CD8-positive, alpha-beta memory T cell (primary cell): ENCODE measurements at regions not wholly inside any gene's neighbourhood (a gene's known extent, or its start where the extent isn't known, plus 50 kb on each side); places are given as distances from the start of the nearest gene placed in this dataset.

ENCODE experiments used
- CTCF ChIA-PET: fragments of 350-600 bp; sonication (Branson Sonifier 250); formaldehyde crosslinking; loops from one replicate; lab custom pipeline; 2021; ENCODE audit warnings: antibody characterized with exemption; lab: Charles Lee
- POLR2A ChIA-PET: fragments of 350-600 bp; sonication (Branson Sonifier 250); formaldehyde crosslinking; loops from one replicate; lab custom pipeline; 2021; ENCODE audit warnings: antibody characterized with exemption; lab: Charles Lee
- DNase-seq, 5 donors: peaks; one replicate each; pipeline versions ENCODE4 v3.0.0 to v3.0.0-alpha.2; 2020 to 2022; ENCODE audit warnings: mixed read lengths in 1 of 5
- H3K27ac ChIP-seq: one replicate; pipeline ENCODE4 v1.7.0; 2013; ENCODE audit warnings: low read depth, mild to moderate bottlenecking, low read length, moderate library complexity
- H3K27me3 ChIP-seq: 2 replicates; pipeline ENCODE4 v1.7.0; 2013; ENCODE audit warnings: low read length, mild to moderate bottlenecking; ENCODE audit not compliant: insufficient read depth, poor library complexity, severe bottlenecking
- H3K36me3 ChIP-seq: 2 replicates; pipeline ENCODE4 v1.7.0; 2013; ENCODE audit warnings: mild to moderate bottlenecking, low read length, moderate library complexity; ENCODE audit not compliant: insufficient read depth
- H3K4me1 ChIP-seq: 2 replicates; pipeline ENCODE4 v1.7.0; 2013; ENCODE audit warnings: mild to moderate bottlenecking, low read length, moderate library complexity; ENCODE audit not compliant: insufficient read depth
- H3K4me3 ChIP-seq: 2 replicates; pipeline ENCODE4 v1.7.0; 2013; ENCODE audit warnings: mild to moderate bottlenecking, low read length
- H3K9me3 ChIP-seq: 2 replicates; pipeline ENCODE4 v1.7.0; 2013; ENCODE audit warnings: mild to moderate bottlenecking, low read length
- H3K27ac Mint-ChIP-seq, 8 donors: one replicate each; pipeline ENCODE4 v1.8.0; 2020 to 2021; ENCODE audit warnings: mixed read lengths in 8 of 8, mild to moderate bottlenecking in 6 of 8, inconsistent platforms in 3 of 8, moderate library complexity in 3 of 8
- H3K27me3 Mint-ChIP-seq, 2 donors: one replicate each; pipeline ENCODE4 v1.8.0; 2020 to 2021; ENCODE audit warnings: mixed read lengths in 2 of 2, mild to moderate bottlenecking in 1 of 2, moderate library complexity in 1 of 2
- H3K36me3 Mint-ChIP-seq, 3 donors: one replicate each; pipeline ENCODE4 v1.8.0; 2020 to 2021; ENCODE audit warnings: mixed read lengths in 3 of 3, inconsistent platforms in 1 of 3, mild to moderate bottlenecking in 1 of 3
- H3K4me1 Mint-ChIP-seq, 3 donors: one replicate each; pipeline ENCODE4 v1.8.0; 2020 to 2021; ENCODE audit warnings: mixed read lengths in 3 of 3, inconsistent platforms in 1 of 3, mild to moderate bottlenecking in 1 of 3
- H3K4me3 Mint-ChIP-seq, 7 donors: one replicate each; pipeline ENCODE4 v1.8.0; 2020 to 2021; ENCODE audit warnings: mixed read lengths in 7 of 7, mild to moderate bottlenecking in 6 of 7, moderate library complexity in 4 of 7, inconsistent platforms in 2 of 7
- H3K9me3 Mint-ChIP-seq, 5 donors: one replicate each; pipeline ENCODE4 v1.8.0; 2020 to 2022; ENCODE audit warnings: mixed read lengths in 5 of 5, mild to moderate bottlenecking in 3 of 5, moderate library complexity in 2 of 5, inconsistent platforms in 1 of 5

DNA sequence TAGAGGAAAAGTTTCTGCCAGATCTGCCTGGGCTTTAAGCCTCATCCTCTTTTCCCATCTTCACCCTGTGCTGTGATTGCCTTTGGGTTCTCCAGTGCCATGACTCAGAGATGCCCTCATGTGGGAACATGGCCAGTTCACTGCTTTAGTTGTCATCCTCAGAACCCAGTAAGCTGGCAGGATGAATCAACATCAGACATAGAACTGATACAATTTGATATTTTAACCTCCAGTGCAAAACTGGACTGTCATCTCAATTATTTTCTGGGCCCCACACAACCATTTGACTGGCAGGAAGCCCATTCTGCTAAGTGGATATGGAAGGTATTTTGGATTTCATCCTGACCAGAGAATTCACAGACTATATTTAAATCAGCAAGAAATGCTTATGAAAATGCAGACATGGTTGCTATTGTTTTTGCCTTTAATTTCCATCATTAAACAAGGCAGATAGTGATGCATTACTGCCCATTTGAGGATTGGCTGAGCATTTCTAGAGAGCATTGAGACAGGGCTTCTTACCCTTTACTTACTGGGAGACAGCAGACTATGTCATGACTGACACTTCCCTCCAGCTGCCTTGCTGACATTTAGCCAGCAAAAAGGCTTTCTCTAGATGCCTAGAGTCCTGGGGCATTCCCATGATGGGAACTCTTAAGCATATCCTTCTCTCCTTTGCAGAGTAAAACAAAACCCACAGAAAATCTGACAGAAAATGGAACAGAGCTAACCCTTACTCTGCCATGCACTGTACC is 327.1 kb upstream of the MTNR1B start:
- Histone ChIP-seq H3K4me1 (no peaks in the 10 kb centered on the region), H3K9me3 (no peaks in the 10 kb centered on the region), H3K27me3 (no peaks in the 10 kb centered on the region), H3K27ac (no peak overlapping the region), H3K4me3 (no peak overlapping the region), H3K36me3 (no peaks in the 10 kb centered on the region)
- Mint-ChIP-seq H3K27me3 (no peaks in the 10 kb centered on the region), H3K36me3 (no peaks in the 10 kb centered on the region), H3K9me3 (peaks cover 0 to 5% (median 0%) of the 10 kb centered on the region in 5 donors), H3K4me3 (no peak overlapping the region), H3K27ac (no peak overlapping the region), H3K4me1 (no peaks in the 10 kb centered on the region)
- ChIA-PET POLR2A (no interaction called here), CTCF (no interaction called here)
- DNase-seq = no peak

- no peak overlapping the region for H3K4me3 ChIP-seq
- CTCF ChIA-PET = no interaction called here
- H3K27ac Mint-ChIP-seq = no peak overlapping the region
- no peak for DNase-seq
- no peaks in the 10 kb centered on the region for H3K27me3 ChIP-seq
- H3K4me3 Mint-ChIP-seq = no peak overlapping the region
- H3K36me3 Mint-ChIP-seq = no peaks in the 10 kb centered on the region
- H3K36me3 ChIP-seq = no peaks in the 10 kb centered on the region
- no peaks in the 10 kb centered on the region for H3K9me3 ChIP-seq
- no peaks in the 10 kb centered on the region for H3K4me1 ChIP-seq
- H3K27ac ChIP-seq = no peak overlapping the region
- peaks cover 0 to 5% (median 0%) of the 10 kb centered on the region in 5 donors for H3K9me3 Mint-ChIP-seq
- H3K4me1 Mint-ChIP-seq = no peaks in the 10 kb centered on the region
- no peaks in the 10 kb centered on the region for H3K27me3 Mint-ChIP-seq
- POLR2A ChIA-PET = no interaction called here
Observed at GRCh38 chr11:92643827-92644226, 325.6 kb upstream of the MTNR1B start.

- H3K27me3 Mint-ChIP-seq = no peaks in the 10 kb centered on the region
Observed at GRCh38 chr11:92644595-92645445, 324.6 kb upstream of the MTNR1B start.

DNA sequence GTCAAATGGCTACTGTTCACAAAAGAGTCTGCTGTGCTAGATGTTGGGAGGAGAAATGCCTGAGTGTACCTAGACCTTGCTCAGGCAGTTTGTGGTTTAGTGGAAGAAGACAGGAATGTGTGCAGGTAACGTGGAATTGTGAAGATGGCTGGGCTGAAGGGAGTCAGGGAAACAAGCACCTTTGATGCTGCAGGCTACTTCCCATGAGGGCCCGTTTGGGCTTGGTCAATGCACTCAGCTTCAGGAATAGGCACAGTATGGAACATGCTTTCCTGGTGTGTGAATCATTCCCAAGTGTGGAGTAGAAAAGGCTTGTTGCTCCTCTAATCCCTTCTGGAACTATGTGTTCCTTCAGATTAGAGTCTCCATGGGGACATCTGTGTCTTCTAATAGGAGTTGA is 318.3 kb upstream of the MTNR1B start:
- no peaks in the 10 kb centered on the region for H3K4me1 Mint-ChIP-seq
- no peak overlapping the region for H3K4me3 Mint-ChIP-seq
- ChIA-PET POLR2A (no interaction called here), CTCF (no interaction called here)
- Histone ChIP-seq H3K27me3 (no peaks in the 10 kb centered on the region), H3K36me3 (no peaks in the 10 kb centered on the region), H3K4me3 (no peak overlapping the region), H3K27ac (no peak overlapping the region), H3K4me1 (no peaks in the 10 kb centered on the region), H3K9me3 (no peaks in the 10 kb centered on the region)
- DNase-seq = no peak
- peaks cover 0 to 2% (median 0%) of the 10 kb centered on the region in 5 donors for H3K9me3 Mint-ChIP-seq
- no peaks in the 10 kb centered on the region for H3K27me3 Mint-ChIP-seq
- H3K27ac Mint-ChIP-seq = no peak overlapping the region
- H3K36me3 Mint-ChIP-seq = no peaks in the 10 kb centered on the region

More at GRCh38 chr11:92644595-92645445, 324.6 kb upstream of the MTNR1B start:
- H3K36me3 Mint-ChIP-seq = no peaks in the 10 kb centered on the region
- no peaks in the 10 kb centered on the region for H3K9me3 ChIP-seq
- CTCF ChIA-PET = no interaction called here
- H3K4me1 Mint-ChIP-seq = no peaks in the 10 kb centered on the region
- DNase-seq = no peak
- no peak overlapping the region for H3K4me3 Mint-ChIP-seq
- H3K27ac Mint-ChIP-seq = no peak overlapping the region
- POLR2A ChIA-PET = no interaction called here
- H3K36me3 ChIP-seq = no peaks in the 10 kb centered on the region
- peaks cover 0 to 5% (median 0%) of the 10 kb centered on the region in 5 donors for H3K9me3 Mint-ChIP-seq
- H3K27me3 ChIP-seq = no peaks in the 10 kb centered on the region
- H3K4me1 ChIP-seq = no peaks in the 10 kb centered on the region
- no peak overlapping the region for H3K4me3 ChIP-seq
- no peak overlapping the region for H3K27ac ChIP-seq

GRCh38 chr11:92653454-92653853 is 316.0 kb upstream of the MTNR1B start:
- no peaks in the 10 kb centered on the region for H3K4me1 ChIP-seq
- ChIA-PET CTCF (no interaction called here), POLR2A (no interaction called here)
- peaks cover 0 to 2% (median 0%) of the 10 kb centered on the region in 5 donors for H3K9me3 Mint-ChIP-seq
- H3K27me3 ChIP-seq = no peaks in the 10 kb centered on the region
- H3K27ac ChIP-seq = no peak overlapping the region
- no peaks in the 10 kb centered on the region for H3K4me1 Mint-ChIP-seq
- no peak overlapping the region for H3K4me3 Mint-ChIP-seq
- H3K27me3 Mint-ChIP-seq = no peaks in the 10 kb centered on the region
- no peaks in the 10 kb centered on the region for H3K36me3 ChIP-seq
- H3K27ac Mint-ChIP-seq = no peak overlapping the region
- H3K9me3 ChIP-seq = no peaks in the 10 kb centered on the region
- no peak for DNase-seq
- H3K36me3 Mint-ChIP-seq = no peaks in the 10 kb centered on the region
- H3K4me3 ChIP-seq = no peak overlapping the region

DNA sequence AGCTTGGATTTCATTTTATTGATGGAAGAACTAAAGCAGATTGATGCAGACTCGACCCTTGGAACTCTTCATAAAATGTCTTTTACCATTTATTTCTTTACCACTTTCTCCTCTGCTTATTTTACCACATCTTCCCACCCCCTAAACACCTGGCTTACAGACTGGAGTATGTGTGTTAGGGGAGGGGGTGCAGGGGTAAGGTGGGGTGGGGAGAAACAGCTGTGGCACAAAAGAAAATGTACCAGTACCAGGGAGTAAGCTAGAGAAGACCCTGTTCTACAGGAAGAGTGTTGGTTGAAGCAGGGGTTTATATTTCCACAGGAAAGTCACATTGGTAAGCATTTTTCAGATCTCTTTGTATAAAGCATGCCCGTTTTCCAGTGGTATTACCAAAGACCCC is 312.7 kb upstream of the MTNR1B start:
- no peak overlapping the region for H3K27ac ChIP-seq
- H3K4me3 ChIP-seq = no peak overlapping the region
- Mint-ChIP-seq H3K9me3 (peaks cover 0 to 4% (median 2%) of the 10 kb centered on the region in 5 donors), H3K4me1 (no peaks in the 10 kb centered on the region), H3K27ac (no peak overlapping the region), H3K4me3 (no peak overlapping the region), H3K27me3 (peaks cover 0 to 1% of the 10 kb centered on the region in 2 donors), H3K36me3 (no peaks in the 10 kb centered on the region)
- H3K27me3 ChIP-seq = no peaks in the 10 kb centered on the region
- POLR2A ChIA-PET = no interaction called here
- no peak for DNase-seq
- H3K9me3 ChIP-seq = no peaks in the 10 kb centered on the region
- CTCF ChIA-PET = no interaction called here
- H3K4me1 ChIP-seq = no peaks in the 10 kb centered on the region
- H3K36me3 ChIP-seq = no peaks in the 10 kb centered on the region

DNA sequence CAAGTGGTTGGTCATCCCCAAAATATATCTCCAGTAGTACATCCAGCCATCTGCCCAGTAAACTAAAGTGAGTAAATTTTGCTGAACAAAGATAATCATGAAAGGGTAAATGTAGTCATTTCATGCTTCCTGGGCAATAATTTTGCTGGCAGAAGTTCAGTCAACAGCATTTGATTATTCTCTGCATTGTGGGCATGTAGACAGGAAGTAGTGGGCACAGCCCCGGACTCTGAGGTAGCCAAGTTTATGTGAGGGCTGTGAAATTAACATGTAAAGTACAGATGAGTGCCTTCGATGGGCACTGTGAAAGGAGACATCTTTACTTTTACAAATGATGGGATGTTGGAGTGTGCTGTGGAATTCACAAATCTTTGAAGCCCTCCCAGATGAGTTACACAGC is 312.2 kb upstream of the MTNR1B start:
- no peak for DNase-seq
- CTCF ChIA-PET = no interaction called here
- Mint-ChIP-seq H3K27ac (no peak overlapping the region), H3K9me3 (peaks cover 0 to 4% (median 2%) of the 10 kb centered on the region in 5 donors), H3K36me3 (no peaks in the 10 kb centered on the region), H3K4me1 (no peaks in the 10 kb centered on the region), H3K27me3 (peaks cover 0 to 1% of the 10 kb centered on the region in 2 donors), H3K4me3 (no peak overlapping the region)
- Histone ChIP-seq H3K9me3 (no peaks in the 10 kb centered on the region), H3K27ac (no peak overlapping the region), H3K36me3 (no peaks in the 10 kb centered on the region), H3K4me1 (no peaks in the 10 kb centered on the region), H3K4me3 (no peak overlapping the region), H3K27me3 (no peaks in the 10 kb centered on the region)
- POLR2A ChIA-PET = no interaction called here

- Mint-ChIP-seq H3K27me3 (peaks cover 0 to 1% of the 10 kb centered on the region in 2 donors), H3K27ac (no peak overlapping the region), H3K4me1 (no peaks in the 10 kb centered on the region), H3K9me3 (peaks cover 0 to 4% (median 2%) of the 10 kb centered on the region in 5 donors), H3K36me3 (no peaks in the 10 kb centered on the region), H3K4me3 (no peak overlapping the region)
- no peak for DNase-seq
- Histone ChIP-seq H3K4me1 (no peaks in the 10 kb centered on the region), H3K27ac (no peak overlapping the region), H3K4me3 (no peak overlapping the region), H3K9me3 (no peaks in the 10 kb centered on the region), H3K27me3 (no peaks in the 10 kb centered on the region), H3K36me3 (no peaks in the 10 kb centered on the region)
- ChIA-PET CTCF (no interaction called here), POLR2A (no interaction called here)
Observed at GRCh38 chr11:92658733-92659132, 310.7 kb upstream of the MTNR1B start.
